HEK293T (cell line): ENCODE measurements at regions not wholly inside any gene's neighbourhood (a gene's known extent, or its start where the extent isn't known, plus 50 kb on each side); places are given as distances from the start of the nearest gene placed in this dataset.

Source experiments
- ARNT ChIP-seq: fragments of 450-650 bp; IDR thresholded peaks from 2 replicates; pipeline ENCODE4 v1.6.1; 2017; ENCODE audit warnings: mild to moderate bottlenecking
- BHLHE40 ChIP-seq: fragments of 450-650 bp; IDR thresholded peaks from 2 replicates; pipeline ENCODE4 v1.6.1; 2016; ENCODE audit warnings: mild to moderate bottlenecking, moderate library complexity, borderline replicate concordance
- ELF4 ChIP-seq: fragments of 450-650 bp; IDR thresholded peaks from 2 replicates; pipeline ENCODE4 v1.6.1; 2017; ENCODE audit warnings: antibody characterized with exemption
- FOXA1 ChIP-seq: fragments of 450-650 bp; IDR thresholded peaks from 2 replicates; pipeline ENCODE4 v1.6.1; 2016; ENCODE audit warnings: mild to moderate bottlenecking
- FOXK2 ChIP-seq: fragments of 450-650 bp; IDR thresholded peaks from 2 replicates; pipeline ENCODE4 v1.6.1; 2016; ENCODE audit warnings: mild to moderate bottlenecking
- FOXM1 ChIP-seq: fragments of 450-650 bp; IDR thresholded peaks from 2 replicates; pipeline ENCODE4 v1.6.1; 2017; ENCODE audit warnings: mild to moderate bottlenecking, borderline replicate concordance
- HDGF ChIP-seq: fragments of 450-650 bp; IDR thresholded peaks from 2 replicates; pipeline ENCODE4 v1.6.1; 2017; ENCODE audit warnings: antibody characterized with exemption, borderline replicate concordance
- L3MBTL2 ChIP-seq: fragments of 450-650 bp; conservative IDR thresholded peaks from 2 replicates; pipeline ENCODE4 v1.6.1; 2016; ENCODE audit warnings: mild to moderate bottlenecking
- NFRKB ChIP-seq: fragments of 450-650 bp; IDR thresholded peaks from 2 replicates; pipeline ENCODE4 v1.6.1; 2016; ENCODE audit warnings: mild to moderate bottlenecking, moderate library complexity
- PKNOX1 ChIP-seq: fragments of 450-650 bp; IDR thresholded peaks from 2 replicates; pipeline ENCODE4 v1.6.1; 2016
- SP1 ChIP-seq: fragments of 450-650 bp; IDR thresholded peaks from 2 replicates; pipeline ENCODE4 v1.6.1; 2017
- SUZ12 ChIP-seq: fragments of 450-650 bp; IDR thresholded peaks from 2 replicates; pipeline ENCODE4 v1.6.1; 2016; ENCODE audit warnings: mild to moderate bottlenecking
- TARDBP ChIP-seq: fragments of 450-650 bp; IDR thresholded peaks from 2 replicates; pipeline ENCODE4 v1.6.1; 2016
- ZNF384 ChIP-seq: fragments of 450-650 bp; IDR thresholded peaks from 2 replicates; pipeline ENCODE4 v1.6.1; 2016

DNA sequence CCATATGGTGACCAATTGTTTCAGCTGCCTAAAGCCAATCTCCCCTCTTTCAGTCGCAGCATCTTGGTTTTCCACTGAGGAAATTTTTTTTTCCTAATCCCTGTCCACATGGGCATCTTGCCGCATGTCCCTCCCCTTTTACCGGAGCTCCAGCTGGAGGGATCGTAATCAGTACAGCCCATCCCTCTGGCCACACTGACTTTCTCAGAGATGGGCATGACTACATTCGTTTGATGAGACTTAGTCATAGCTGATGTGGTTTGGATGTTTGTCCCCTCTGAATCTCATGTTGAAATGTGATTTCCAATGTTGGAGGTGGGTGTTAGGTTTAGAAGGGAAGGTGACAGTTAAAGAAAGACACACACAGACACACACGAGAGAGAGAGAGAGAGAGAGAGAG lies 186.8 kb upstream of the CXCL12 start:
- TF ChIP-seq HDGF = no peak
- TF ChIP-seq NFRKB = no peak
- TF ChIP-seq TARDBP = no peak
- no peak for TF ChIP-seq BHLHE40
- no peak for TF ChIP-seq PKNOX1
- no peak for TF ChIP-seq ZNF384
- TF ChIP-seq SP1 = no peak
- no peak for TF ChIP-seq ARNT
- TF ChIP-seq SUZ12 = no peak
- TF ChIP-seq L3MBTL2 = no peak
- TF ChIP-seq FOXA1 = no peak
- no peak for TF ChIP-seq FOXK2
- TF ChIP-seq FOXM1 = no peak
- no peak for TF ChIP-seq ELF4
